ENCODE measurements at regions not wholly inside any gene's neighbourhood (a gene's known extent, or its start where the extent isn't known, plus 50 kb on each side); places are given as distances from the start of the nearest gene placed in this dataset.
A peak's percentile ranks its signal among the peaks of the same experiment; 100 is the strongest.

- no peak for TF ChIP-seq CTCF (IDR thresholded peaks at IDR 0.05; ENCODE audit: poor library complexity)
- TF ChIP-seq EZH2 (IDR thresholded peaks at IDR 0.05; ENCODE audit: borderline replicate concordance): no peak
- TF ChIP-seq EZH2phosphoT487 (IDR thresholded peaks at IDR 0.05; ENCODE audit: low read depth, severe bottlenecking, unreplicated experiment): no peak
- Histone ChIP-seq H4K20me1 (ENCODE audit: insufficient read depth, poor library complexity, severe bottlenecking) (no peaks in the 10 kb centered on the region), H3K4me3 (no peak overlapping the region), H2AFZ (no peak overlapping the region), H3K79me2 (no peaks in the 10 kb centered on the region), H3K27me3 (no peaks in the 10 kb centered on the region), H3K4me2 (no peak overlapping the region), H3K4me1 (ENCODE audit: insufficient read depth) (no peaks in the 10 kb centered on the region), H3K9me3 (ENCODE audit: low read depth) (no peaks in the 10 kb centered on the region), H3K9me2 (replicated peaks; ENCODE audit: insufficient read depth) (no peaks in the 10 kb centered on the region), H3K27ac (no peak overlapping the region), H3K36me3 (replicated peaks; ENCODE audit: insufficient read depth, low read depth) (no peaks in the 10 kb centered on the region)
- DNase-seq (ENCODE audit: low spot score): no peak
- 85% methylated on average over 2 of the region's 2 CpGs for WGBS (ENCODE audit: low lambda C conversion rate, missing lambda C conversion rate)
Measured at GRCh38 chr12:30136696-30137095, 353.0 kb upstream of the TMTC1 start.

GRCh38 chr12:30135776-30136175, 352.0 kb upstream of the TMTC1 start:
- Histone ChIP-seq H3K4me1 (ENCODE audit: insufficient read depth) (no peaks in the 10 kb centered on the region), H3K4me2 (no peak overlapping the region), H3K36me3 (replicated peaks; ENCODE audit: insufficient read depth, low read depth) (no peaks in the 10 kb centered on the region), H3K27ac (no peak overlapping the region), H3K4me3 (no peak overlapping the region), H4K20me1 (ENCODE audit: insufficient read depth, poor library complexity, severe bottlenecking) (no peaks in the 10 kb centered on the region), H3K9me2 (replicated peaks; ENCODE audit: insufficient read depth) (no peaks in the 10 kb centered on the region), H3K9me3 (ENCODE audit: low read depth) (no peaks in the 10 kb centered on the region), H3K27me3 (no peaks in the 10 kb centered on the region), H3K79me2 (no peaks in the 10 kb centered on the region), H2AFZ (no peak overlapping the region)
- DNase-seq (ENCODE audit: low spot score): no peak
- no peak for TF ChIP-seq CTCF (IDR thresholded peaks at IDR 0.05; ENCODE audit: poor library complexity)
- no peak for TF ChIP-seq EZH2 (IDR thresholded peaks at IDR 0.05; ENCODE audit: borderline replicate concordance)
- TF ChIP-seq EZH2phosphoT487 (IDR thresholded peaks at IDR 0.05; ENCODE audit: low read depth, severe bottlenecking, unreplicated experiment): no peak
- 84% methylated on average over 2 of the region's 2 CpGs for WGBS (ENCODE audit: low lambda C conversion rate, missing lambda C conversion rate)

GRCh38 chr12:30134229-30134628, 350.5 kb upstream of the TMTC1 start:
- H3K4me2 ChIP-seq: no peak overlapping the region
- H3K36me3 ChIP-seq (replicated peaks; ENCODE audit: insufficient read depth, low read depth): no peaks in the 10 kb centered on the region
- H3K27ac ChIP-seq: no peak overlapping the region
- H3K27me3 ChIP-seq: no peaks in the 10 kb centered on the region
- no peaks in the 10 kb centered on the region for H3K79me2 ChIP-seq
- H3K9me2 ChIP-seq (replicated peaks; ENCODE audit: insufficient read depth): no peaks in the 10 kb centered on the region
- no peaks in the 10 kb centered on the region for H4K20me1 ChIP-seq (ENCODE audit: insufficient read depth, poor library complexity, severe bottlenecking)
- H3K4me3 ChIP-seq: no peak overlapping the region
- DNase-seq (ENCODE audit: low spot score): peak; percentile 22
- H3K4me1 ChIP-seq (ENCODE audit: insufficient read depth): no peaks in the 10 kb centered on the region
- TF ChIP-seq EZH2 (IDR thresholded peaks at IDR 0.05; ENCODE audit: borderline replicate concordance): no peak
- peak; percentile 29 for TF ChIP-seq CTCF (IDR thresholded peaks at IDR 0.05; ENCODE audit: poor library complexity)
- H3K9me3 ChIP-seq (ENCODE audit: low read depth): no peaks in the 10 kb centered on the region
- no peak overlapping the region for H2AFZ ChIP-seq
- WGBS (ENCODE audit: low lambda C conversion rate, missing lambda C conversion rate): 69% methylated on average over 8 of the region's 8 CpGs

GRCh38 chr12:30126944-30127343, 343.2 kb upstream of the TMTC1 start:
- Histone ChIP-seq H3K27me3 (no peaks in the 10 kb centered on the region), H3K9me3 (ENCODE audit: low read depth) (no peaks in the 10 kb centered on the region), H4K20me1 (ENCODE audit: insufficient read depth, poor library complexity, severe bottlenecking) (no peaks in the 10 kb centered on the region), H3K36me3 (replicated peaks; ENCODE audit: insufficient read depth, low read depth) (no peaks in the 10 kb centered on the region), H3K79me2 (no peaks in the 10 kb centered on the region), H2AFZ (no peak overlapping the region), H3K4me1 (ENCODE audit: insufficient read depth) (no peaks in the 10 kb centered on the region), H3K27ac (no peak overlapping the region), H3K4me3 (no peak overlapping the region), H3K9me2 (replicated peaks; ENCODE audit: insufficient read depth) (no peaks in the 10 kb centered on the region), H3K4me2 (no peak overlapping the region)
- DNase-seq (ENCODE audit: low spot score): no peak
- WGBS (ENCODE audit: low lambda C conversion rate, missing lambda C conversion rate): 75% methylated on average over 3 of the region's 3 CpGs
- TF ChIP-seq EZH2phosphoT487 (IDR thresholded peaks at IDR 0.05; ENCODE audit: low read depth, severe bottlenecking, unreplicated experiment): no peak
- no peak for TF ChIP-seq EZH2 (IDR thresholded peaks at IDR 0.05; ENCODE audit: borderline replicate concordance)
- no peak for TF ChIP-seq CTCF (IDR thresholded peaks at IDR 0.05; ENCODE audit: poor library complexity)
